DOHH2 (cell line): ENCODE measurements at regions not wholly inside any gene's neighbourhood (a gene's known extent, or its start where the extent isn't known, plus 50 kb on each side); places are given as distances from the start of the nearest gene placed in this dataset.

ENCODE experiments used
- EZH2phosphoT487 ChIP-seq: fragments of 200-600 bp; sonication (generic); IDR thresholded peaks from 2 replicates; pipeline ENCODE4 v1.6.1; 2017; ENCODE audit warnings: borderline replicate concordance, mild to moderate bottlenecking, antibody characterized with exemption, low read length, moderate library complexity, mixed read lengths
- TF ChIP-seq, protein P1 (sequence below): fragments of 200-600 bp; sonication (generic); IDR thresholded peaks from one replicate; pipeline ENCODE4 v1.5.1; 2014; ENCODE audit warnings: antibody characterized with exemption, mild to moderate bottlenecking, low read depth, low read length; ENCODE audit not compliant: poor library complexity, severe bottlenecking

DNA sequence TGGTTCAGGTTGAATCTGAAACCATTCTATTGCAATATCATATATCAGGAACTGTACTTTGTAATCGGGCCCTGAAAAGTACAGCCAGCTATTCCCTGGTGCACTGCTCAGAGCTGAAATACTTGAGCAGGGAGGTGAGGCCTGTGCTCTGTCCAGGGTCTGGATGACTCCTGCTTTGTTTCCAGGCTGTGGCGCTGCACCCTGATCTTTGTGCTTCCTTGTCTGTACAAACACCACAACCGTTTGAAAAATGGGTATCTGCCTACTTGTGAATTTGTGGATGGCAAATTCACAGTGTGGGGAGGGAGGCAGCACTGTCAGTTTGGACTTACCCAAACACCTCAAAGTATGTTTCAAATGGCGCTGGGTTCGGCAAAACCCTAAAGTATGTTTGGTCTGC lies 155.4 kb upstream of the FAR2 start:
- TF ChIP-seq, protein P1, sequence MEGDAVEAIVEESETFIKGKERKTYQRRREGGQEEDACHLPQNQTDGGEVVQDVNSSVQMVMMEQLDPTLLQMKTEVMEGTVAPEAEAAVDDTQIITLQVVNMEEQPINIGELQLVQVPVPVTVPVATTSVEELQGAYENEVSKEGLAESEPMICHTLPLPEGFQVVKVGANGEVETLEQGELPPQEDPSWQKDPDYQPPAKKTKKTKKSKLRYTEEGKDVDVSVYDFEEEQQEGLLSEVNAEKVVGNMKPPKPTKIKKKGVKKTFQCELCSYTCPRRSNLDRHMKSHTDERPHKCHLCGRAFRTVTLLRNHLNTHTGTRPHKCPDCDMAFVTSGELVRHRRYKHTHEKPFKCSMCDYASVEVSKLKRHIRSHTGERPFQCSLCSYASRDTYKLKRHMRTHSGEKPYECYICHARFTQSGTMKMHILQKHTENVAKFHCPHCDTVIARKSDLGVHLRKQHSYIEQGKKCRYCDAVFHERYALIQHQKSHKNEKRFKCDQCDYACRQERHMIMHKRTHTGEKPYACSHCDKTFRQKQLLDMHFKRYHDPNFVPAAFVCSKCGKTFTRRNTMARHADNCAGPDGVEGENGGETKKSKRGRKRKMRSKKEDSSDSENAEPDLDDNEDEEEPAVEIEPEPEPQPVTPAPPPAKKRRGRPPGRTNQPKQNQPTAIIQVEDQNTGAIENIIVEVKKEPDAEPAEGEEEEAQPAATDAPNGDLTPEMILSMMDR, result no peak
- no peak for TF ChIP-seq EZH2phosphoT487
